ENCODE measurements at regions not wholly inside any gene's neighbourhood (a gene's known extent, or its start where the extent isn't known, plus 50 kb on each side); places are given as distances from the start of the nearest gene placed in this dataset.

- TF ChIP-seq POLR2A (IDR thresholded peaks at IDR 0.05; ENCODE audit: low read depth, low read length) (no peak), POLR2AphosphoS5 (IDR thresholded peaks at IDR 0.05; ENCODE audit: low read depth, low read length) (no peak)
Measured at GRCh38 chr4:62490635-62491034, 1290.5 kb downstream of the ADGRL3 start.
